ENCODE measurements at regions not wholly inside any gene's neighbourhood (a gene's known extent, or its start where the extent isn't known, plus 50 kb on each side); places are given as distances from the start of the nearest gene placed in this dataset.

- ChIA-PET CTCF (no interaction called here), POLR2A (ENCODE audit: unreplicated experiment) (no interaction called here)
- Histone ChIP-seq H3K4ac (ENCODE audit: low read depth, low read length) (peak overlapping the region; percentile 53), H2AK9ac (replicated peaks; ENCODE audit: low read depth, low read length, poor library complexity) (no peak overlapping the region), H3K9me3 (ENCODE audit: control insufficient read depth, insufficient read depth, low read length) (no peaks in the 10 kb centered on the region), H4K91ac (ENCODE audit: insufficient read depth, low read depth, low read length) (no peak overlapping the region), H3K56ac (ENCODE audit: extremely low read depth, insufficient read depth, low read length) (no peak overlapping the region), H3K18ac (ENCODE audit: low read depth, low read length) (no peak overlapping the region), H3K27me3 (ENCODE audit: control insufficient read depth, insufficient read depth, low read length) (no peaks in the 10 kb centered on the region), H3K4me1 (ENCODE audit: control insufficient read depth, insufficient read depth, low read length) (peaks cover 23% of the 10 kb centered on the region), H3K9ac (ENCODE audit: low read depth, low read length) (no peak overlapping the region), H2AFZ (replicated peaks; ENCODE audit: low read length, poor library complexity) (no peak overlapping the region), H4K20me1 (ENCODE audit: insufficient read depth, low read length) (no peaks in the 10 kb centered on the region), H3K27ac (ENCODE audit: insufficient read depth, low read length) (no peak overlapping the region), H3K14ac (replicated peaks; ENCODE audit: low read depth, low read length) (no peak overlapping the region), H2AK5ac (ENCODE audit: low read depth, low read length) (peak overlapping the region; percentile 86; the same call in 1 of the 2 replicates), H3K23ac (ENCODE audit: low read depth, low read length) (no peak overlapping the region), H2BK120ac (ENCODE audit: low read depth, low read length) (no peak overlapping the region), H2BK15ac (ENCODE audit: low read depth, low read length) (peak overlapping the region; percentile 54; the same call in 1 of the 3 replicates), H3K9me1 (ENCODE audit: insufficient read depth, low read length) (peaks cover 18% of the 10 kb centered on the region), H3K4me2 (ENCODE audit: low read depth, low read length) (no peak overlapping the region), H2BK20ac (ENCODE audit: low read depth, low read length) (peak overlapping the region; percentile 46; the same call in 1 of the 2 replicates), H4K8ac (ENCODE audit: low read depth in 2 of 2, low read length in 2 of 2) (no peak overlapping the region), H3K79me1 (ENCODE audit: low read depth in 1 of 2, low read length in 2 of 2) (peaks cover 6 to 12% of the 10 kb centered on the region in 2 experiments; a peak in 2 of 4 replicates), H4K5ac (ENCODE audit: low read depth, low read length) (no peak overlapping the region), H3K36me3 (ENCODE audit: control insufficient read depth, insufficient read depth, low read length) (no peaks in the 10 kb centered on the region), H3K4me3 (ENCODE audit: insufficient read depth, low read depth, low read length) (no peak overlapping the region), H2BK5ac (ENCODE audit: low read depth, low read length, poor library complexity, severe bottlenecking) (no peak overlapping the region)
- 25% methylated on average over 2 of the region's 3 CpGs; no CpG with 5 or more reads in 1 of the 2 experiments for WGBS, 2 experiments (ENCODE audit: extremely low coverage in 2 of 2, insufficient read length in 1 of 2)
- TF ChIP-seq MXI1 (IDR thresholded peaks at IDR 0.05; ENCODE audit: borderline replicate concordance, low read depth, low read length), result no peak
- ATAC-seq (ENCODE audit: low read depth), result no peak
- dilution Hi-C loops (cut with HindIII; ENCODE audit: low sequenced_read_pairs, unreplicated experiment) (no loop called here), in situ Hi-C loops (cut with MboI; ENCODE audit: low sequenced_read_pairs) (no loop called here), intact Hi-C loops (cut with micrococcal nuclease) (no loop called here)
- BruUV-seq (replicated peaks), result no TSS peak
- DNase-seq, result no peak
Measured at GRCh38 chr3:150253622-150254021, 154.5 kb upstream of the TSC22D2 start.

Measured in IMR-90 (cell line).